Endothelial cell of umbilical vein (primary cell): ENCODE measurements at regions not wholly inside any gene's neighbourhood (a gene's known extent, or its start where the extent isn't known, plus 50 kb on each side); places are given as distances from the start of the nearest gene placed in this dataset.

Experiments
- BruUV-seq: library from RNA; stranded (reverse); fragments of 400-500 nt; replicated peaks from 2 replicates; lab custom pipeline; 2021; lab: Mats Ljungman, UMichigan
- CTCF ChIA-PET: fragments of 300-600, 350-600 bp; sonication (Branson Sonifier 250); formaldehyde crosslinking; loops from one replicate; lab custom pipeline; 2021; ENCODE audit warnings: antibody characterized with exemption, inconsistent platforms; lab: Charles Lee
- POLR2A ChIA-PET: fragments of 300-600, 350-600 bp; sonication (Branson Sonifier 250); formaldehyde crosslinking; loops from one replicate; lab custom pipeline; 2021; ENCODE audit warnings: antibody characterized with exemption, inconsistent platforms; lab: Charles Lee
- DNase-seq: peaks from one replicate; pipeline ENCODE4 v3.0.0-alpha.2; 2011; ENCODE audit warnings: low read depth, low spot score
- FAIRE-seq: peaks from 2 replicates; lab custom pipeline; 2011; peaks lifted over from hg19 to GRCh38; lab: Jason Lieb, UNC
- H2AFZ ChIP-seq: 2 replicates; pipeline ENCODE4 v1.6.0; 2012; ENCODE audit warnings: low read depth, low read length, control low read depth, inconsistent platforms
- H3K27ac ChIP-seq: 2 replicates; pipeline ENCODE4 v1.5.1; 2011; ENCODE audit warnings: low read depth, mild to moderate bottlenecking, control low read depth, low read length, moderate library complexity; ENCODE audit not compliant: insufficient read depth
- H3K27me3 ChIP-seq, 2 experiments: 2 replicates each; pipeline versions ENCODE4 v1.6.0 to v1.6.1; 2011; ENCODE audit warnings: low read length in 2 of 2, mixed read lengths in 1 of 2; ENCODE audit not compliant: control insufficient read depth in 2 of 2, insufficient read depth in 2 of 2
- H3K36me3 ChIP-seq, 2 experiments: 2 replicates in 1 of 2; 3 replicates in 1 of 2; pipeline ENCODE4 v1.5.1; 2011; ENCODE audit warnings: low read length in 2 of 2, mild to moderate bottlenecking in 1 of 2, moderate library complexity in 1 of 2; ENCODE audit not compliant: control insufficient read depth in 2 of 2, insufficient read depth in 2 of 2; ENCODE audit errors: extremely low read depth in 1 of 2
- H3K4me1 ChIP-seq: 3 replicates; pipeline ENCODE4 v1.5.1; 2011; ENCODE audit warnings: mild to moderate bottlenecking, low read length; ENCODE audit not compliant: control insufficient read depth, insufficient read depth; ENCODE audit errors: extremely low read depth
- H3K4me2 ChIP-seq: 2 replicates; pipeline ENCODE4 v1.6.1; 2011; ENCODE audit warnings: low read length, control low read depth, mixed read lengths; ENCODE audit not compliant: insufficient read depth
- H3K4me3 ChIP-seq, 3 experiments: fragments of 200-600 bp in 1 of 3; sonication (generic), shearing (Covaris generic) in 1 of 3; replicated peaks in 1 of 3; 2 replicates each; pipeline ENCODE4 v1.5.1; 2011 to 2016; ENCODE audit warnings: control low read depth in 3 of 3, low read length in 3 of 3, mild to moderate bottlenecking in 2 of 3, inconsistent platforms in 1 of 3, low read depth in 1 of 3, moderate library complexity in 1 of 3; ENCODE audit not compliant: insufficient read depth in 1 of 3
- H3K79me2 ChIP-seq: 2 replicates; pipeline ENCODE4 v1.6.0; 2012; ENCODE audit warnings: low read length, inconsistent platforms; ENCODE audit not compliant: control insufficient read depth, insufficient read depth
- H3K9ac ChIP-seq: replicated peaks from 2 replicates; pipeline ENCODE3; 2011; ENCODE audit warnings: low read length, control low read depth; ENCODE audit not compliant: insufficient read depth; ENCODE audit errors: extremely low read depth
- H3K9me1 ChIP-seq: replicated peaks from 3 replicates; pipeline ENCODE4 v1.6.0; 2011; ENCODE audit warnings: mild to moderate bottlenecking, low read length; ENCODE audit not compliant: control insufficient read depth, insufficient read depth; ENCODE audit errors: extremely low read depth
- H3K9me3 ChIP-seq: replicated peaks from 2 replicates; pipeline ENCODE4 v1.5.1; 2012; ENCODE audit warnings: low read length, inconsistent platforms; ENCODE audit not compliant: control insufficient read depth, insufficient read depth
- H4K20me1 ChIP-seq: replicated peaks from 2 replicates; pipeline ENCODE3; 2011; ENCODE audit warnings: mild to moderate bottlenecking, low read length; ENCODE audit not compliant: control insufficient read depth, insufficient read depth; ENCODE audit errors: extremely low read depth
- CTCF ChIP-seq, 2 donors: IDR thresholded peaks; 1 replicate in 1 of 2; 2 replicates in 1 of 2; pipeline ENCODE4 v1.5.1; 2011; ENCODE audit warnings: low read length in 2 of 2, mild to moderate bottlenecking in 2 of 2, moderate library complexity in 2 of 2, control low read depth in 1 of 2, inconsistent platforms in 1 of 2, low read depth in 1 of 2; ENCODE audit not compliant: insufficient read depth in 1 of 2; ENCODE audit errors: extremely low read depth in 1 of 2
- EZH2 ChIP-seq: IDR thresholded peaks from 2 replicates; pipeline ENCODE4 v1.6.1; 2012; ENCODE audit warnings: borderline replicate concordance, low read depth, mild to moderate bottlenecking, moderate library complexity, low read length, inconsistent platforms; ENCODE audit not compliant: severe bottlenecking
- FOS ChIP-seq: IDR thresholded peaks from 2 replicates; pipeline ENCODE4 v1.6.1; 2011; ENCODE audit warnings: mild to moderate bottlenecking, low read length, moderate library complexity, borderline replicate concordance; ENCODE audit not compliant: insufficient read depth
- GATA2 ChIP-seq: IDR thresholded peaks from 2 replicates; pipeline ENCODE4 v1.7.0; 2011; ENCODE audit warnings: low read depth, mild to moderate bottlenecking, moderate library complexity, mixed read lengths, low read length; ENCODE audit not compliant: insufficient read length, insufficient read depth
- JUN ChIP-seq: IDR thresholded peaks from 2 replicates; pipeline ENCODE4 v1.6.1; 2011; ENCODE audit warnings: borderline replicate concordance, low read depth; ENCODE audit not compliant: insufficient read length, insufficient read depth
- MYC ChIP-seq: IDR thresholded peaks from one replicate; pipeline ENCODE4 v1.6.1; 2011; ENCODE audit warnings: mild to moderate bottlenecking, low read depth, low read length
- POLR2A ChIP-seq: IDR thresholded peaks from 2 replicates; pipeline ENCODE4 v1.6.1; 2012; ENCODE audit warnings: low read depth, mild to moderate bottlenecking, control low read depth, low read length
- POLR2AphosphoS5 ChIP-seq: IDR thresholded peaks from 2 replicates; pipeline ENCODE4 v1.6.1; 2012; ENCODE audit warnings: low read depth, mild to moderate bottlenecking, control low read depth, low read length, moderate library complexity; ENCODE audit not compliant: insufficient read depth
- dilution Hi-C: fragments of 300-500 bp; cut with MboI; formaldehyde crosslinking; loops from one replicate; pipeline ENCODE4 v1.15.0; 2019; ENCODE audit warnings: low sequenced_read_pairs; ENCODE audit not compliant: extremely low pct_ligation_motif_present
- intact Hi-C: fragments of 100-400 bp; cut with micrococcal nuclease; formaldehyde crosslinking; loops from one replicate; pipeline ENCODE4 v1.10.0; 2022
- TF ChIP-seq, protein P1 (sequence below): IDR thresholded peaks from 2 replicates; pipeline ENCODE4 v1.6.1; 2011; ENCODE audit not compliant: insufficient read depth, insufficient read length

DNA sequence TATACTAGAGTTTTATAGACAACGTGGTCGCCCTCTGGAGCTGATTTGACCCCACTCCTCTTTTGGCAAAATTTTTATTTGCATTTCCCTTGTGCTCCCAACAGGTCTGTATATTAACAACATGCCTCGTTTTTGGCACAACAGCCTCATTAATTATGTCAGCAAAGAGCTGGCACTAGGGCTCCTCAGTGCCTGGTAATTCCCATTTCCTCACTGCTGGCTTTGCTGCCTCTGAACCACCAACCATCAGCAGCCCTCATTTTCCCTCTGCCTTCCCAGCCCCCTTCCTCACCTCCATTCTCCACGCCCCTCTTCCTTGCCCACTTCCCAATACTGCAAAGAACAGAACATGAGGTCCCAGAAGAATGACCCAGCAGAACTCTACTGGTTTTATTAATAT, 204.8 kb downstream of the ABHD5 start:
- dilution Hi-C loops, result no loop called here
- Histone ChIP-seq H3K9ac (no peak overlapping the region), H3K79me2 (no peaks in the 10 kb centered on the region), H2AFZ (no peak overlapping the region), H3K36me3 (no peaks in the 10 kb centered on the region), H3K27ac (no peak overlapping the region), H3K4me1 (peaks cover 9% of the 10 kb centered on the region), H3K4me2 (no peak overlapping the region), H3K27me3 (peaks cover 9 to 27% of the 10 kb centered on the region in 2 experiments), H3K9me1 (no peaks in the 10 kb centered on the region), H4K20me1 (no peaks in the 10 kb centered on the region), H3K4me3 (no peak overlapping the region), H3K9me3 (no peaks in the 10 kb centered on the region)
- CTCF ChIA-PET, result interaction anchor here (0.7 to 2.2 kb wide), 3 partner anchors 17 to 40 kb away, joined by 3 to 8 read pairs (median 5); no protein-coding TSS in a partner anchor
- intact Hi-C loops, result no loop called here
- POLR2A ChIA-PET, result no interaction called here
- BruUV-seq, result no TSS peak
- no peak for FAIRE-seq
- no peak for TF ChIP-seq MYC
- no peak for DNase-seq

DNA sequence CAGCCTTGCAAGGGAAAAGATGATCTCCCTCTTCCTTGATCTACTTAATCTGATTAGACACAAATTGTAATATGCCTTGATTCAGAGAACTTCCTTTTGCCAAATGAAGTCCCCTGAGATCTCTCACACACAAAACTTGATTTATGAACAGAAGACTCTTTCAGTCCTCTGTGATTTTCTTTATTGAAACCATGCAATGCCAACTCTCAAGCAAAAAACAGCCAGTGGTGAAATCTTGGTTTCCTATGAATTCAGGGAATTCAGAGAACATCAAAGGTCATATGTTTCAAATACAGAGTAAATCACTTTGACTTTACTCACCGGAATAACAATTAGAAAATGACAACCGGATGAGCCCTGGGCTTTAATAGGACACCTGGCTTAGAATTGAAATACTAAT, 211.7 kb downstream of the ABHD5 start:
- FAIRE-seq, result no peak
- no TSS peak for BruUV-seq
- TF ChIP-seq GATA2 (no peak), JUN (no peak), MYC (no peak), EZH2 (no peak), FOS (no peak), POLR2A (no peak), POLR2AphosphoS5 (no peak), CTCF (IDR thresholded peaks at IDR 0.05; ENCODE audit: extremely low read depth in 1 of 2, insufficient read depth in 1 of 2, low read depth in 1 of 2, low read length in 2 of 2) (no peak)
- TF ChIP-seq, protein P1, sequence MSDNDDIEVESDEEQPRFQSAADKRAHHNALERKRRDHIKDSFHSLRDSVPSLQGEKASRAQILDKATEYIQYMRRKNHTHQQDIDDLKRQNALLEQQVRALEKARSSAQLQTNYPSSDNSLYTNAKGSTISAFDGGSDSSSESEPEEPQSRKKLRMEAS, result no peak

More for the DNA sequence above, 211.7 kb downstream of the ABHD5 start:
- H3K4me3 ChIP-seq, result no peak overlapping the region
- POLR2A ChIA-PET, result no interaction called here
- no peak overlapping the region for H3K4me2 ChIP-seq
- H3K79me2 ChIP-seq, result no peaks in the 10 kb centered on the region
- H4K20me1 ChIP-seq, result no peaks in the 10 kb centered on the region
- no peak overlapping the region for H3K9ac ChIP-seq
- no peaks in the 10 kb centered on the region for H3K36me3 ChIP-seq
- peaks cover 7 to 14% of the 10 kb centered on the region in 2 experiments for H3K27me3 ChIP-seq
- CTCF ChIA-PET, result no interaction called here
- intact Hi-C loops, result no loop called here
- H3K27ac ChIP-seq, result no peak overlapping the region
- DNase-seq, result no peak
- H3K4me1 ChIP-seq, result no peaks in the 10 kb centered on the region
- H2AFZ ChIP-seq, result no peak overlapping the region
- no peaks in the 10 kb centered on the region for H3K9me1 ChIP-seq
- dilution Hi-C loops, result no loop called here
- no peaks in the 10 kb centered on the region for H3K9me3 ChIP-seq
